ENCODE measurements at regions not wholly inside any gene's neighbourhood (a gene's known extent, or its start where the extent isn't known, plus 50 kb on each side); places are given as distances from the start of the nearest gene placed in this dataset.
"Not testable (repeated sequence)": the region's sequence is repeated elsewhere in the genome, so short reads cannot be mapped to it uniquely, and the experiment has no call there.

GRCh38 chr14:105910426-105910825, 384.0 kb downstream of the TMEM121 start:
- no peak for TF ChIP-seq CTCF (IDR thresholded peaks at IDR 0.05)
- Mint-ChIP-seq H3K9me3 (peaks cover 81% of the 10 kb centered on the region), H3K4me3 (no peak overlapping the region), H3K4me1 (no peaks in the 10 kb centered on the region), H3K36me3 (ENCODE audit: low read depth) (no peaks in the 10 kb centered on the region), H3K27ac (no peak overlapping the region), H3K27me3 (ENCODE audit: low read depth, poor library complexity) (peaks cover 4% of the 10 kb centered on the region)
- no peak for DNase-seq

GRCh38 chr14:105911006-105911847, 384.8 kb downstream of the TMEM121 start:
- H3K4me3 Mint-ChIP-seq: no peak overlapping the region
- no peaks in the 10 kb centered on the region for H3K36me3 Mint-ChIP-seq (ENCODE audit: low read depth)
- H3K27ac Mint-ChIP-seq: no peak overlapping the region
- peaks cover 81% of the 10 kb centered on the region for H3K9me3 Mint-ChIP-seq
- TF ChIP-seq CTCF (IDR thresholded peaks at IDR 0.05): no peak
- DNase-seq: no peak
- no peaks in the 10 kb centered on the region for H3K4me1 Mint-ChIP-seq
- peaks cover 4% of the 10 kb centered on the region for H3K27me3 Mint-ChIP-seq (ENCODE audit: low read depth, poor library complexity)

GRCh38 chr14:105911848-105912292, 385.5 kb downstream of the TMEM121 start:
- DNase-seq; H3K27me3 Mint-ChIP-seq (ENCODE audit: low read depth, poor library complexity); H3K36me3 Mint-ChIP-seq (ENCODE audit: low read depth); H3K4me3 Mint-ChIP-seq; H3K27ac Mint-ChIP-seq; H3K4me1 Mint-ChIP-seq: not testable (repeated sequence)
- peaks cover 81% of the 10 kb centered on the region for H3K9me3 Mint-ChIP-seq

- H3K36me3 Mint-ChIP-seq (ENCODE audit: low read depth): no peaks in the 10 kb centered on the region
- DNase-seq: no peak
- H3K4me1 Mint-ChIP-seq: no peaks in the 10 kb centered on the region
- TF ChIP-seq CTCF (IDR thresholded peaks at IDR 0.05): no peak
- H3K27ac Mint-ChIP-seq: no peak overlapping the region
- H3K27me3 Mint-ChIP-seq (ENCODE audit: low read depth, poor library complexity): peaks cover 4% of the 10 kb centered on the region
- peaks cover 81% of the 10 kb centered on the region for H3K9me3 Mint-ChIP-seq
- H3K4me3 Mint-ChIP-seq: no peak overlapping the region
Measured at GRCh38 chr14:105912641-105913180, 386.3 kb downstream of the TMEM121 start.

- no peak for DNase-seq
- Mint-ChIP-seq H3K4me1 (no peaks in the 10 kb centered on the region), H3K27me3 (ENCODE audit: low read depth, poor library complexity) (peaks cover under 1% of the 10 kb centered on the region), H3K27ac (no peak overlapping the region), H3K36me3 (ENCODE audit: low read depth) (no peaks in the 10 kb centered on the region), H3K4me3 (no peak overlapping the region), H3K9me3 (peaks cover 81% of the 10 kb centered on the region)
- TF ChIP-seq CTCF (IDR thresholded peaks at IDR 0.05): no peak
Measured at GRCh38 chr14:105913221-105913620, 386.8 kb downstream of the TMEM121 start.

GRCh38 chr14:105913861-105914260, 387.5 kb downstream of the TMEM121 start:
- Mint-ChIP-seq H3K27me3 (ENCODE audit: low read depth, poor library complexity) (no peaks in the 10 kb centered on the region), H3K36me3 (ENCODE audit: low read depth) (no peaks in the 10 kb centered on the region), H3K27ac (no peak overlapping the region), H3K4me3 (no peak overlapping the region), H3K4me1 (no peaks in the 10 kb centered on the region), H3K9me3 (peaks cover 81% of the 10 kb centered on the region)
- no peak for TF ChIP-seq CTCF (IDR thresholded peaks at IDR 0.05)
- DNase-seq: no peak

- H3K9me3 Mint-ChIP-seq: peaks cover 83% of the 10 kb centered on the region
- not testable (repeated sequence) for H3K27me3 Mint-ChIP-seq (ENCODE audit: low read depth, poor library complexity); H3K36me3 Mint-ChIP-seq (ENCODE audit: low read depth); H3K4me3 Mint-ChIP-seq; H3K4me1 Mint-ChIP-seq; DNase-seq; H3K27ac Mint-ChIP-seq
Measured at GRCh38 chr14:105914281-105914680, 387.9 kb downstream of the TMEM121 start.
